Gastrocnemius medialis (tissue), 4 donors: ENCODE measurements at regions not wholly inside any gene's neighbourhood (a gene's known extent, or its start where the extent isn't known, plus 50 kb on each side); places are given as distances from the start of the nearest gene placed in this dataset.

ENCODE experiments used
- ATAC-seq, 2 donors: fragments of 150-250 bp; one replicate each; pipeline ENCODE4 v1.9.1; 2016
- DNase-seq, 2 donors: peaks; one replicate each; pipeline ENCODE4 v3.0.0-alpha.2; 2019
- H3K27ac ChIP-seq, 4 donors: fragments of 200-600 bp; sonication (generic); 1 replicate in 1 of 4; 2 replicates in 3 of 4; pipeline ENCODE4 v1.5.1; 2016 to 2018; ENCODE audit warnings: mild to moderate bottlenecking in 2 of 4, moderate library complexity in 1 of 4
- H3K27me3 ChIP-seq, 3 donors: fragments of 200-600 bp; sonication (generic) in 2 of 3; 1 replicate in 1 of 3; 2 replicates in 2 of 3; pipeline versions ENCODE4 v1.5.1 to v1.6.0; 2016 to 2019; ENCODE audit warnings: mild to moderate bottlenecking in 1 of 3, moderate library complexity in 1 of 3
- H3K36me3 ChIP-seq, 2 donors: fragments of 200-600 bp; sonication (generic) in 1 of 2; one replicate each; pipeline ENCODE4 v1.5.1; 2017 to 2018
- H3K4me1 ChIP-seq, 2 donors: fragments of 200-600 bp; sonication (generic) in 1 of 2; one replicate each; pipeline ENCODE4 v1.5.1; 2016 to 2017; ENCODE audit warnings: mild to moderate bottlenecking in 2 of 2
- H3K4me3 ChIP-seq, 4 donors: fragments of 200-600 bp; sonication (generic) in 3 of 4; 1 replicate in 1 of 4; 2 replicates in 3 of 4; pipeline ENCODE4 v1.5.1; 2016 to 2019; ENCODE audit warnings: mild to moderate bottlenecking in 2 of 4
- H3K9me3 ChIP-seq, 3 donors: fragments of 200-600 bp; sonication (generic) in 2 of 3; 1 replicate in 1 of 3; 2 replicates in 2 of 3; pipeline ENCODE4 v1.5.1; 2016 to 2019
- CTCF ChIP-seq, 5 experiments: fragments of 450-650 bp in 3 of 5; fragments of 200-600 bp in 2 of 5; sonication (generic) in 2 of 5; IDR thresholded peaks in 4 of 5; conservative IDR thresholded peaks in 1 of 5; 1 replicate in 4 of 5; 2 replicates in 1 of 5; pipeline ENCODE4 v1.5.1; 2016 to 2019; ENCODE audit warnings: antibody characterized with exemption in 5 of 5, mild to moderate bottlenecking in 3 of 5, moderate library complexity in 3 of 5
- POLR2A ChIP-seq, 2 donors: fragments of 450-650 bp; IDR thresholded peaks; one replicate each; pipeline ENCODE4 v1.6.1; 2017; ENCODE audit warnings: antibody characterized with exemption in 2 of 2, mild to moderate bottlenecking in 2 of 2, moderate library complexity in 2 of 2
- in situ Hi-C, 4 donors: fragments of 200-750 bp; cut with MboI; loops; one replicate each; pipeline versions ENCODE4 v1.15.0 to v1.8.0; 2017; ENCODE audit warnings: low sequenced_read_pairs in 4 of 4
- intact Hi-C: fragments of 100-400 bp; cut with DNase I; formaldehyde crosslinking; loops from one replicate; pipeline ENCODE4 v1.15.1; 2023; ENCODE audit warnings: low total_unique reads

GRCh38 chr4:165785337-165785736 lies 87.7 kb upstream of the TLL1 start:
- intact Hi-C loops (no loop called here), in situ Hi-C loops (no loop called here)
- Histone ChIP-seq H3K9me3 (no peaks in the 10 kb centered on the region), H3K27ac (no peak overlapping the region), H3K36me3 (no peaks in the 10 kb centered on the region), H3K4me3 (no peak overlapping the region), H3K4me1 (peaks cover 0 to 24% of the 10 kb centered on the region in 2 donors), H3K27me3 (no peaks in the 10 kb centered on the region)
- TF ChIP-seq CTCF (IDR thresholded peaks at IDR 0.05 in 4 of 5, conservative IDR thresholded peaks at IDR 0.05 in 1 of 5) (no peak), POLR2A (IDR thresholded peaks at IDR 0.05) (no peak)
- ATAC-seq (no peak), DNase-seq (no peak)

GRCh38 chr4:165787516-165788274 lies 85.3 kb upstream of the TLL1 start:
- ATAC-seq = no peak
- H3K27me3 ChIP-seq = no peaks in the 10 kb centered on the region
- no peak for TF ChIP-seq CTCF (IDR thresholded peaks at IDR 0.05 in 4 of 5, conservative IDR thresholded peaks at IDR 0.05 in 1 of 5)
- no peak for TF ChIP-seq POLR2A (IDR thresholded peaks at IDR 0.05)
- H3K4me3 ChIP-seq = no peak overlapping the region
- H3K27ac ChIP-seq = no peak overlapping the region
- DNase-seq = no peak
- in situ Hi-C loops = no loop called here
- peaks cover 0 to 24% of the 10 kb centered on the region in 2 donors for H3K4me1 ChIP-seq
- no peaks in the 10 kb centered on the region for H3K36me3 ChIP-seq
- no peaks in the 10 kb centered on the region for H3K9me3 ChIP-seq
- intact Hi-C loops = no loop called here

GRCh38 chr4:165788686-165789463 lies 84.2 kb upstream of the TLL1 start:
- DNase-seq = no peak
- Histone ChIP-seq H3K4me1 (peaks cover 0 to 20% of the 10 kb centered on the region in 2 donors), H3K27ac (no peak overlapping the region)

GRCh38 chr4:165793236-165793635 lies 79.8 kb upstream of the TLL1 start:
- no peak for DNase-seq
- in situ Hi-C loops (no loop called here), intact Hi-C loops (no loop called here)
- Histone ChIP-seq H3K4me3 (no peak overlapping the region), H3K36me3 (no peaks in the 10 kb centered on the region), H3K9me3 (no peaks in the 10 kb centered on the region), H3K4me1 (peaks cover 0 to 5% of the 10 kb centered on the region in 2 donors), H3K27me3 (no peaks in the 10 kb centered on the region), H3K27ac (no peak overlapping the region)
- TF ChIP-seq POLR2A (IDR thresholded peaks at IDR 0.05) (no peak), CTCF (IDR thresholded peaks at IDR 0.05 in 4 of 5, conservative IDR thresholded peaks at IDR 0.05 in 1 of 5) (no peak)
- no peak for ATAC-seq

More at GRCh38 chr4:165788686-165789463, 84.2 kb upstream of the TLL1 start:
- H3K9me3 ChIP-seq = no peaks in the 10 kb centered on the region
- H3K36me3 ChIP-seq = no peaks in the 10 kb centered on the region
- no peaks in the 10 kb centered on the region for H3K27me3 ChIP-seq
- in situ Hi-C loops (no loop called here), intact Hi-C loops (no loop called here)
- no peak overlapping the region for H3K4me3 ChIP-seq
- no peak for ATAC-seq
- TF ChIP-seq CTCF (IDR thresholded peaks at IDR 0.05 in 4 of 5, conservative IDR thresholded peaks at IDR 0.05 in 1 of 5) (no peak), POLR2A (IDR thresholded peaks at IDR 0.05) (no peak)
